ENCODE measurements at regions not wholly inside any gene's neighbourhood (a gene's known extent, or its start where the extent isn't known, plus 50 kb on each side); places are given as distances from the start of the nearest gene placed in this dataset.

DNA sequence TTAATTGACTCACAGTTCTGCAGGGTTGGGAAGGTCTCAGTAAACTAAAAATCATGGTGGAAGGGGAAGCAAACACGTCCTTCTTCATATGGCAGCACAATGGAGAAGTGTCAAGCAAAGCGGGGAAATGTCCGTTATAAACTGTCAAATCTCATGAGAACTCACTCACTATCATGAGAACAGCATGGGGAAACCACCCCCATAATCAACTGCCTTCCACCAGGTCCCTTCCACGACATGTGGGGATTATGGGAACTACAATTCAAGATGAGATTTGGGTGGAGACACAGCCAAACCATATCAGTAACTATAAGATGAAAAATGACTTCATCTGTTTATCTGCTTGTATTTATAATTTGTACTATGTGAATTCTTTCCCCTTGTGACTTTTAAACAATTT lies 577.6 kb upstream of the MDGA2 start:
- H3K36me3 ChIP-seq (ENCODE audit: low read depth) = no peaks in the 10 kb centered on the region
- DNase-seq (ENCODE audit: low spot score) (no peak), ATAC-seq (ENCODE audit: low read depth) (no peak)
- TF ChIP-seq, protein P1, sequence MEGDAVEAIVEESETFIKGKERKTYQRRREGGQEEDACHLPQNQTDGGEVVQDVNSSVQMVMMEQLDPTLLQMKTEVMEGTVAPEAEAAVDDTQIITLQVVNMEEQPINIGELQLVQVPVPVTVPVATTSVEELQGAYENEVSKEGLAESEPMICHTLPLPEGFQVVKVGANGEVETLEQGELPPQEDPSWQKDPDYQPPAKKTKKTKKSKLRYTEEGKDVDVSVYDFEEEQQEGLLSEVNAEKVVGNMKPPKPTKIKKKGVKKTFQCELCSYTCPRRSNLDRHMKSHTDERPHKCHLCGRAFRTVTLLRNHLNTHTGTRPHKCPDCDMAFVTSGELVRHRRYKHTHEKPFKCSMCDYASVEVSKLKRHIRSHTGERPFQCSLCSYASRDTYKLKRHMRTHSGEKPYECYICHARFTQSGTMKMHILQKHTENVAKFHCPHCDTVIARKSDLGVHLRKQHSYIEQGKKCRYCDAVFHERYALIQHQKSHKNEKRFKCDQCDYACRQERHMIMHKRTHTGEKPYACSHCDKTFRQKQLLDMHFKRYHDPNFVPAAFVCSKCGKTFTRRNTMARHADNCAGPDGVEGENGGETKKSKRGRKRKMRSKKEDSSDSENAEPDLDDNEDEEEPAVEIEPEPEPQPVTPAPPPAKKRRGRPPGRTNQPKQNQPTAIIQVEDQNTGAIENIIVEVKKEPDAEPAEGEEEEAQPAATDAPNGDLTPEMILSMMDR (IDR thresholded peaks at IDR 0.05; ENCODE audit: poor library complexity, severe bottlenecking) = no peak
- peaks cover 39% of the 10 kb centered on the region for H3K27me3 ChIP-seq (ENCODE audit: insufficient read depth, poor library complexity, severe bottlenecking)
- H3K9me3 ChIP-seq (ENCODE audit: severe bottlenecking) = no peaks in the 10 kb centered on the region
- no peak overlapping the region for H3K4me3 ChIP-seq (ENCODE audit: severe bottlenecking)
- no peak overlapping the region for H3K27ac ChIP-seq (ENCODE audit: poor library complexity, severe bottlenecking)
- no peaks in the 10 kb centered on the region for H3K4me1 ChIP-seq (ENCODE audit: insufficient read depth, poor library complexity, severe bottlenecking)

DNA sequence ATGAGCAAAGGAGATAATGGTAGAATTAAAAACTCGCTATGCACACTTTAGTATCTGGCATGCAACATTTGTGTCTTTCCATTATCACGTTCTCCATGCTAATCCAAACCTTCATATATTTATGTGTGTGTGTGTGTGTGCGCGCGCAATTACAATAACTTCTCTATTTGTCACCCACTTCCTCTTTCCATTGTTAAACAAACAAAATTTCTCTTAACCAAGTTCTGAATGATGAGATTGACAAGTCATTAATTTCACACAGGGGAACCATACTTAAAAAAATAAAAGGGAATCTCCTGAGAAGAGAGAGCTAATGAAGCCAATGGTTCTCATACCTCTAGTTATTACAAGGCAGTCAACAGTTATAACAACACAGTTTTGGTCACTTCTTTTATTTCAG lies 575.9 kb upstream of the MDGA2 start:
- Histone ChIP-seq H3K4me1 (ENCODE audit: insufficient read depth, poor library complexity, severe bottlenecking) (no peaks in the 10 kb centered on the region), H3K4me3 (ENCODE audit: severe bottlenecking) (no peak overlapping the region), H3K27me3 (ENCODE audit: insufficient read depth, poor library complexity, severe bottlenecking) (peaks cover 43% of the 10 kb centered on the region), H3K36me3 (ENCODE audit: low read depth) (no peaks in the 10 kb centered on the region), H3K27ac (ENCODE audit: poor library complexity, severe bottlenecking) (no peak overlapping the region), H3K9me3 (ENCODE audit: severe bottlenecking) (no peaks in the 10 kb centered on the region)
- ATAC-seq (ENCODE audit: low read depth) = no peak
- TF ChIP-seq, protein P1 (IDR thresholded peaks at IDR 0.05; ENCODE audit: poor library complexity, severe bottlenecking) = no peak
- no peak for DNase-seq (ENCODE audit: low spot score)

DNA sequence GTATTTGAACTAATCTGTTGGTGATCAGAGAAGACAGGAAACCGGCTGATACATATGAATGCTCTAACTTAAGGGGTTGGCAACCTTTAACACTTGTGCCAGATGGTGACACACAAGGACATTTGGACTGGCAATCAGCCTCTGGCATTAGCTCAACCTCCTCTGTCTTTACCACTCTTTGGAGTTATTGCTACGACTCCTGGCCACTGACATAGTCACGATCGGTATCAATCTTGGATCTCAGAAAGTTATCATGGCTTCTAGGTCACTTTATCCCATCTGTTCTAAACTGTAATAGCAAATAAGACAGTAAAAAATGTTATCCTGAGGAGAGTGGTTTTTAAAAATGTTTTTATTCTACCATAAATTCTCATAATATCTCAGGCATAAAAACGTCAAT lies 575.2 kb upstream of the MDGA2 start:
- H3K4me1 ChIP-seq (ENCODE audit: insufficient read depth, poor library complexity, severe bottlenecking) = no peaks in the 10 kb centered on the region
- ATAC-seq (ENCODE audit: low read depth) (no peak), DNase-seq (ENCODE audit: low spot score) (no peak)
- TF ChIP-seq, protein P1 (IDR thresholded peaks at IDR 0.05; ENCODE audit: poor library complexity, severe bottlenecking) = no peak
- no peak overlapping the region for H3K27ac ChIP-seq (ENCODE audit: poor library complexity, severe bottlenecking)
- no peaks in the 10 kb centered on the region for H3K36me3 ChIP-seq (ENCODE audit: low read depth)
- H3K27me3 ChIP-seq (ENCODE audit: insufficient read depth, poor library complexity, severe bottlenecking) = peaks cover 43% of the 10 kb centered on the region
- no peak overlapping the region for H3K4me3 ChIP-seq (ENCODE audit: severe bottlenecking)
- no peaks in the 10 kb centered on the region for H3K9me3 ChIP-seq (ENCODE audit: severe bottlenecking)

DNA sequence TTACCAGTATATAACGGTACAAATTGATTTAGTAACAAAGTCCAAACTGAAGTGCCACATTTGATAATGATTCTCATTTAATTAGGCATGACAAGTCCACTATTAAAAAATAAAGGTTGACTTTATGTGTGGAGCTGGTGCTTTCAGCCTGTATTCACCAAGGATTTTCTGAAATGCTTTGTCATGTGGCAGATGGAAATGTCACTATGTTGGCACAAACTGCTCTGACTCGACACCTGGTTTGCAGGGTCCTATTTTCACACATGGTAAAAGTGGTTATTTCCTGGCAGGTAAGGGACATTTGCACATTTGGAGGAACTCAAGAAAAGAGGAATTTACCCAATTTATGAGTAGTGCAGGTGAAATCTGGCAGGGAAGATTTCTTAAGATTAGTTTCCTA lies 572.6 kb upstream of the MDGA2 start:
- DNase-seq (ENCODE audit: low spot score) (no peak), ATAC-seq (ENCODE audit: low read depth) (no peak)
- H3K27ac ChIP-seq (ENCODE audit: poor library complexity, severe bottlenecking) = no peak overlapping the region
- H3K4me1 ChIP-seq (ENCODE audit: insufficient read depth, poor library complexity, severe bottlenecking) = no peaks in the 10 kb centered on the region
- H3K27me3 ChIP-seq (ENCODE audit: insufficient read depth, poor library complexity, severe bottlenecking) = peaks cover 42% of the 10 kb centered on the region
- no peak overlapping the region for H3K4me3 ChIP-seq (ENCODE audit: severe bottlenecking)
- H3K9me3 ChIP-seq (ENCODE audit: severe bottlenecking) = no peaks in the 10 kb centered on the region
- TF ChIP-seq, protein P1 (IDR thresholded peaks at IDR 0.05; ENCODE audit: poor library complexity, severe bottlenecking) = no peak
- no peaks in the 10 kb centered on the region for H3K36me3 ChIP-seq (ENCODE audit: low read depth)

DNA sequence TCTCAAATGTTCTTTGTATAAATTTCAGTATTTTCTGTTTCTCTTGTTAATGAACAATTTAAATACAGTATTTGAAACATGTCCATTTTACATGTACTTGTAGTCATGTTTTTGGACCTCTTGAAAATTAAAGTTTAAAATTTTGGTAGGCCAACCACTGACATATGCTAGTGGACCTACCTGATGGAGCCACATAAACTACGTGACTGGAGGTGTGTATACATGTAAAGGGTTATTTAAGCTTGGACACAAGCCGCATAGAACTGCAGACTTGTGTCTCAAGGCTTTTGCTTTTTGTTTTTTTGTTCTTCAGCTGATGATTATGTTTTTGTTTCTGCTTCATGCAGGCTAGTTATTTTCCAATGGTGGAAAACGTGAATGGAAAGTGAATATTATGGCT lies 568.5 kb upstream of the MDGA2 start:
- no peak for ATAC-seq (ENCODE audit: low read depth)
- Histone ChIP-seq H3K4me3 (ENCODE audit: severe bottlenecking) (no peak overlapping the region), H3K9me3 (ENCODE audit: severe bottlenecking) (no peaks in the 10 kb centered on the region), H3K27me3 (ENCODE audit: insufficient read depth, poor library complexity, severe bottlenecking) (peaks cover 22% of the 10 kb centered on the region), H3K36me3 (ENCODE audit: low read depth) (no peaks in the 10 kb centered on the region), H3K4me1 (ENCODE audit: insufficient read depth, poor library complexity, severe bottlenecking) (no peaks in the 10 kb centered on the region), H3K27ac (ENCODE audit: poor library complexity, severe bottlenecking) (no peak overlapping the region)
- TF ChIP-seq, protein P1 (IDR thresholded peaks at IDR 0.05; ENCODE audit: poor library complexity, severe bottlenecking) = no peak
- DNase-seq (ENCODE audit: low spot score) = no peak

Measured in RWPE2 (cell line).